ENCODE measurements at regions not wholly inside any gene's neighbourhood (a gene's known extent, or its start where the extent isn't known, plus 50 kb on each side); places are given as distances from the start of the nearest gene placed in this dataset.

DNA sequence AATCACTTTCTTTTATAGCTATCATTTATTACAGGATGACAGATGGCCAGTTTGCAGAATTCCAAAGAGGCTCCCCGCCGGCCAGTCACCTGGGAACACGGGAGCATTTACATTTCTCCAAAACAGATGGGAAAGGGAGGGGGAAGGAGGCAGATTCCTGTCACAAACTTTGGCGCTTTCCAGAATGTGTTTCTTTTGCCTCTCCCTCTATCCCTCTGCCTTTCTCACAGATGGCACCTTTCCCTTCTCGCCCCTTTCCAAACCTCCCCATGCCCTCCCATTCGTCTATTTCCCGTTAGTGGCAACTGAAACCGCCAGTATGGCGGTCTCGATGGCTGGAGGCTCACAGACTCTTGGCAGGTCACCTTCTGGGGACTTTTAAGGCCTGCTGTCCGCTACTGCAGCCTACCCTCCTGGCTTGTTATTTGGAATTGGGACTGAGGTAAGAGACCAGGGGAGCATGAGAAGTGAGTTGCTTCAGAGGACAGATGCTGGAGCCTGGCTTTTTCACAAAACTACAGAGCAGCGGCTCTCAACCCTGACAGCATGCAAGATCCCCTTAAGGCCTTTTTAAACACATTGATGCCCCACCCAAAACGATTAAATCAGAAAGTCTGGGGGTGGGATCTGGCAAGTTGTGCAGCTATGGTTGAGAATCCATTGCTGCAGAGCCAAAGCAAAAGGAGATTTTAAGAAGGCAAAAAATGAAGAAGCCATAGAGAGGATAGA, 161.5 kb upstream of the VASH1 start:
- Histone ChIP-seq H3K9me3 (no peaks in the 10 kb centered on the region), H3K27me3 (no peaks in the 10 kb centered on the region), H3K27ac (no peak overlapping the region), H3K4me1 (no peaks in the 10 kb centered on the region), H3K36me3 (no peaks in the 10 kb centered on the region), H3K4me3 (no peak overlapping the region)
- intact Hi-C loops (cut with DNase I), result no loop called here
- DNase-seq (ENCODE audit: extremely low spot score in 2 of 2), result no peak
- TF ChIP-seq CTCF (IDR thresholded peaks at IDR 0.05) (no peak), POLR2AphosphoS5 (IDR thresholded peaks at IDR 0.05; ENCODE audit: insufficient read depth in 1 of 2, low read depth in 1 of 2) (no peak), POLR2A (IDR thresholded peaks at IDR 0.05) (no peak)

DNA sequence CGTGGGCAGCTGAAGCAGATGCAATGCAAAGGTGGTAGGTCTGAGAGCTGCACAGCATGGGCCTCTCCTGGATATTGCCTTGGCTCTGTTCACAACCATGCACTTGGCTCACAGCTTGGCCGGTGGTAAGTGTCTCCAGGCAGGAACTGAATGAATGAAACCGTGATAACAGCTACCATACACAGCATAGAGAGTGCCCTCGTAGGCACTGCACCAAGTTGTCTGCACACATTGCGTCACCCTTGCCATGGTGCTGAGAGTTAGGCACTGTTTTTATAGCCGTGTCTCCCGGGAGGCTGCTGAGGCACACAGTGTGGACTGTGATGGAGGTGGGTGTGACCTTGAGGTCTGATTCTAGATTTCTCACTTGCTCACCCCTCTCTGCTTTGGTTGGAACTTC, 157.6 kb upstream of the VASH1 start:
- Histone ChIP-seq H3K4me3 (no peak overlapping the region), H3K9me3 (no peaks in the 10 kb centered on the region), H3K36me3 (no peaks in the 10 kb centered on the region), H3K27ac (no peak overlapping the region), H3K4me1 (no peaks in the 10 kb centered on the region), H3K27me3 (no peaks in the 10 kb centered on the region)
- intact Hi-C loops (cut with DNase I), result no loop called here
- DNase-seq (ENCODE audit: extremely low spot score in 2 of 2), result no peak
- TF ChIP-seq POLR2A (IDR thresholded peaks at IDR 0.05) (no peak), CTCF (IDR thresholded peaks at IDR 0.05) (no peak), POLR2AphosphoS5 (IDR thresholded peaks at IDR 0.05; ENCODE audit: insufficient read depth in 1 of 2, low read depth in 1 of 2) (no peak)

DNA sequence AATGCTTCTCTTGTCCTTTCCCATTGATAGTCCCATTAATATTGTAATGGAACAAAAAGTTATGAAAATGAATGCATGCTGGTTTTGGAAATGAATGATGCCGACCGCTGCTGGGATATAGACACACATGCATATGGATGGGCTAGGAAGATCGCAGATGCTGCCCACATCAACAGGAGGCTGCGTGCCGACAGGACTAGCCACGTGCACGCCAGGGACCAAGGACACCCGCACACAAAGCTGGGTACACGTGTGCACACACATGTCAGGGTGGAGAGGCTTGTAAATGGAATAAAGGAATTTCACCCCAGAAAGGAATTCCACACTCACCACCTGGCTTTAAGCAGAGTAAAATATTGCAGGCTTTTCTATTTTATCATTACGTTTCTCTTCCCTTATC, 153.8 kb upstream of the VASH1 start:
- intact Hi-C loops (cut with DNase I), result no loop called here
- no peaks in the 10 kb centered on the region for H3K4me1 ChIP-seq
- TF ChIP-seq POLR2AphosphoS5 (IDR thresholded peaks at IDR 0.05; ENCODE audit: insufficient read depth in 1 of 2, low read depth in 1 of 2), result no peak
- no peak for TF ChIP-seq CTCF (IDR thresholded peaks at IDR 0.05)
- TF ChIP-seq POLR2A (IDR thresholded peaks at IDR 0.05), result no peak
- H3K27me3 ChIP-seq, result no peaks in the 10 kb centered on the region
- no peaks in the 10 kb centered on the region for H3K9me3 ChIP-seq
- H3K27ac ChIP-seq, result no peak overlapping the region
- no peak overlapping the region for H3K4me3 ChIP-seq
- no peak for DNase-seq (ENCODE audit: extremely low spot score in 2 of 2)
- no peaks in the 10 kb centered on the region for H3K36me3 ChIP-seq

- H3K36me3 ChIP-seq, result no peaks in the 10 kb centered on the region
- H3K27me3 ChIP-seq, result no peaks in the 10 kb centered on the region
- no peak overlapping the region for H3K27ac ChIP-seq
- no peak for DNase-seq (ENCODE audit: extremely low spot score in 2 of 2)
- no peaks in the 10 kb centered on the region for H3K9me3 ChIP-seq
- TF ChIP-seq POLR2AphosphoS5 (IDR thresholded peaks at IDR 0.05; ENCODE audit: insufficient read depth in 1 of 2, low read depth in 1 of 2), result no peak
- TF ChIP-seq CTCF (IDR thresholded peaks at IDR 0.05), result no peak
- TF ChIP-seq POLR2A (IDR thresholded peaks at IDR 0.05), result no peak
- no peak overlapping the region for H3K4me3 ChIP-seq
- H3K4me1 ChIP-seq, result no peaks in the 10 kb centered on the region
- intact Hi-C loops (cut with DNase I), result no loop called here
Observed at GRCh38 chr14:76612654-76613053, 148.6 kb upstream of the VASH1 start.

DNA sequence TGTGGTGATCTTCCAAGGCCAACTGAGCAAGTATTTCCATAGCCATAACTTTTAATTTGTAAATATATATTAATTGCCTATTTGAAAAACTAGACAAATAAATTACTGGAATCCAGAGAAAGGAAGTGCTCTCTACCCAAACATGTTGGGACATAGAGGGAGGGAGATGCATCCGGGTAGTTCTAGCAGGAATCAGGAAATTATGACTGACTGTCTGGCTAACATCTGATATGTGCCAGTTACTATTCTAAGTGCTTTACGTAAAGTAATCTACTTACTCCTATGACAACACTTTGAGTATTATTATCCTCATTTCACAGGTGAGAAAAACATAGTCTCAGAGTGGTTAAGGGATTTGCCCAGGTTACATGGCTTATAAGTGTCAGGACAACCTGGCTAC, 147.7 kb upstream of the VASH1 start:
- H3K9me3 ChIP-seq, result peaks cover 4% of the 10 kb centered on the region
- H3K36me3 ChIP-seq, result no peaks in the 10 kb centered on the region
- no peak overlapping the region for H3K27ac ChIP-seq
- H3K27me3 ChIP-seq, result no peaks in the 10 kb centered on the region
- no peak for DNase-seq (ENCODE audit: extremely low spot score in 2 of 2)
- intact Hi-C loops (cut with DNase I), result no loop called here
- no peak overlapping the region for H3K4me3 ChIP-seq
- TF ChIP-seq CTCF (IDR thresholded peaks at IDR 0.05), result no peak
- TF ChIP-seq POLR2A (IDR thresholded peaks at IDR 0.05), result no peak
- no peak for TF ChIP-seq POLR2AphosphoS5 (IDR thresholded peaks at IDR 0.05; ENCODE audit: insufficient read depth in 1 of 2, low read depth in 1 of 2)
- no peaks in the 10 kb centered on the region for H3K4me1 ChIP-seq

Data from vagina (tissue), 2 donors.